Activated naive CD4-positive, alpha-beta T cell treated with anti-CD3 and anti-CD28 coated beads, Interleukin-2, amount 50 U/mL, for 24 hours (primary cell): ENCODE measurements at regions not wholly inside any gene's neighbourhood (a gene's known extent, or its start where the extent isn't known, plus 50 kb on each side); places are given as distances from the start of the nearest gene placed in this dataset.

Source experiments
- H3K27ac Mint-ChIP-seq: one replicate; pipeline ENCODE4 v1.8.0; 2021; ENCODE audit warnings: mild to moderate bottlenecking, mixed read lengths
- H3K27me3 Mint-ChIP-seq: one replicate; pipeline ENCODE4 v1.8.0; 2021; ENCODE audit warnings: mixed read lengths
- H3K36me3 Mint-ChIP-seq: one replicate; pipeline ENCODE4 v1.8.0; 2021; ENCODE audit warnings: mixed read lengths
- H3K4me1 Mint-ChIP-seq: one replicate; pipeline ENCODE4 v1.8.0; 2021; ENCODE audit warnings: mixed read lengths
- H3K4me3 Mint-ChIP-seq: one replicate; pipeline ENCODE4 v1.8.0; 2021; ENCODE audit warnings: mild to moderate bottlenecking, mixed read lengths
- H3K9me3 Mint-ChIP-seq: one replicate; pipeline ENCODE4 v1.8.0; 2021; ENCODE audit warnings: mixed read lengths

DNA sequence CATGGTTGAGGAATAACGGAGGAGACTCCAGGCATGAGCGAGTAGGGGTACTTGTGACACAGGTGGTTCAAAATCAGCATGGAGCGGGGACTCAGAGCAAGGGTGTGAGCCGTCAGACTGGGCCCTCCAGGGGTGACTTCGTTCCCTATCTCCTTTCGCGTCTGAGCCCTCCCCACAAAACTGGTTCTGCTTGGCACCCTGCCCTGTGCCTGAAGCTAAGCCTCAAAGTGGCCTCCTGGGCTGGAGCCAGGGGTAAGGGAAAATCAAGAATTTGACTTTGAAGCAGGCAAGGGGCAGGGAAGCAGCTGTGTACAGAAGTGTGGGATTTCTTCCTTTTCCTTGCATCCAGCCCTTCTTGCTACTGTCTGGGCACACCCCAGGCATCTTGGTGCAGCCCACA is 331.5 kb upstream of the AJAP1 start:
- Mint-ChIP-seq H3K27me3 (peaks cover 4% of the 10 kb centered on the region), H3K9me3 (no peaks in the 10 kb centered on the region), H3K4me1 (no peaks in the 10 kb centered on the region), H3K4me3 (no peak overlapping the region), H3K36me3 (no peaks in the 10 kb centered on the region), H3K27ac (no peak overlapping the region)

DNA sequence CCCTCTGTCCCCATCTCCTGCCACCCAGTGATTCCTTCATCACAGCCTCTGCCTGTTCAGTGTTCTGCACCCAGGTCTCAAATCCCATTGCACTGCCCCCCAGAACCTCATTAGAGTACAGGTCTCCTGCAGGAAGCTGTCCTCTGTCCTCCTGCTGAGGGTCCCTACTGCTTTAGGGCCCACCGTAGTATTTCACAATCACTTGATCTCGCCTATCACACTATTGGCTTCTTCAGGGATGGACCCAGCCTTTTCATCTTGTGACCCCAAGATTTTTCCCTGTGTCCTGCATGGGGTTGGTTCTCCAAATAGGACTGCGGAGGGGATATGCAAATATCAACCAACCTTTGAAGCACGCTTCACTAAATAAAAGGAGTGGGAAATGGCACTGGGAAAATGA is 331.1 kb upstream of the AJAP1 start:
- Mint-ChIP-seq H3K36me3 (no peaks in the 10 kb centered on the region), H3K27ac (no peak overlapping the region), H3K9me3 (no peaks in the 10 kb centered on the region), H3K27me3 (peaks cover 5% of the 10 kb centered on the region), H3K4me1 (no peaks in the 10 kb centered on the region), H3K4me3 (no peak overlapping the region)

DNA sequence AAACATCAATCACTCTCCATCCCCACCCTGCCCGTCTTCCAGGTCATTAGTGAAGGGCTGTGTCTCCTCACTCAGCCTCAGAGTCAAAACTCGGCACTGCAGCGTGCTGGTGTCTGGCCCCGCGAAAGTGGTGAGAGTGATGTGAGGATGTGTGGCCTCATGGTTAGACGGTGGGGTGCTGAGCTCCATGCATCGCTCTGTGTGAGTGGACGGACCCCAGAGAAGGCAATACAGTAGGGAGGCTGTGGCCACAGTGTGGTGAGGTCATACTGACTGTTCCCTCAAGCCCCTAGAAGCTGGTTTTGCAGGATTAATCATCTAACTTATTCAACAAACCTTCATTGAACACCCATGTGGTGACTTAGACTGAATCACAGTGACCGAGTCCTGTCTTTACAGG is 329.9 kb upstream of the AJAP1 start:
- peaks cover 7% of the 10 kb centered on the region for H3K27me3 Mint-ChIP-seq
- H3K4me1 Mint-ChIP-seq: no peaks in the 10 kb centered on the region
- no peak overlapping the region for H3K27ac Mint-ChIP-seq
- H3K4me3 Mint-ChIP-seq: no peak overlapping the region
- H3K9me3 Mint-ChIP-seq: no peaks in the 10 kb centered on the region
- H3K36me3 Mint-ChIP-seq: no peaks in the 10 kb centered on the region

DNA sequence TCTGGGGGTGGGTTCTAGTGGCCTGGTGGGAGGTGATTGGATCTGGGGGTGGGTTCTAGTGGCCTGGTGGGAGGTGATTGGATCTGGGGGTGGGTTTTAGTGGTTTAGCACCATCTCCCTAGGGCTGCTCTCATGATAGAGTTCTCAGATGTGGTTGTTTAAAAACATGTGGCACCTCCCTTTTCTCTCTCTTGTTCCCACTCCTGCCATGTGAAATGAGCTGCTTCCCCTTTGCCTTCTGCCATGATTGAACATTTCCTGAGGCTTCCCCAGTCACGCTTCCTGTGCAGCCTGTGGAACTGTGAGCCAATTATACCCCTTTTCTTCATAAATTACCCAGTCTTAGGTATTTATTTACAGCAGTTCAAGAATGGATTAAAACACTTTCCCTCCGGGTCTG is 327.3 kb upstream of the AJAP1 start:
- no peak overlapping the region for H3K4me3 Mint-ChIP-seq
- H3K27ac Mint-ChIP-seq: no peak overlapping the region

DNA sequence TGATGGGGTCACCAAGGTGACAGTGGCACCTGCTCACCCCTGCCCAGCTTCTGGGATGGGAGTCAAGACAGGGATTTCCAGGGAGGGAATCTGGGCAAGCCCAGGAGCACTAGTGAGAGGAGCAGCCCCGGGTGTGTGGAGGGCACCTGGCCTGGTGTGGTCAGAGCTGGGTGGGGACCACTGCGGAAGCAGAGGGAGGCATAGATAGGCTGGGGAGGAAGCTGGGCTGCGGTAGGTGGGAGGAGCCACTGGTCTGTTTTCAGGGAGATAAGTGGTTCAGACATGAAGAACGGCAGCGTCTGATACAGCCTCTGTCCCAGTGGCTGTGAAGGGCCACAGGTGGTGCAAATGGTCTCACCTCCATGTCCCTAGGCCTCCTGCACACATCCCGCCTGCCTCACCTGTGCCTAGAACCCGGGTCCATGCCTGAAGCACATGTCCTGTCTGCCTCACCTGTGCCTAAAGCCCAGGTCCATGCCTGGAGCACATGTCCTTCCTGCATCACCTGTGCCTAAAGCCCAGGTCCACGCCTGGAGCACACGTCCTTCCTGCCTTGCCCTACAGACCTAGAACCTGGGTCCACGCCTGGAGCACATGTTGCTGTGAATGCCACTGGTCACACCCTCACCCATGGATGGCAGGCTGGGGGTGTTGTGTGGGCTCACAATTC is 325.9 kb upstream of the AJAP1 start:
- H3K4me3 Mint-ChIP-seq: no peak overlapping the region
- no peaks in the 10 kb centered on the region for H3K9me3 Mint-ChIP-seq
- peaks cover 16% of the 10 kb centered on the region for H3K27me3 Mint-ChIP-seq
- H3K27ac Mint-ChIP-seq: no peak overlapping the region
- no peaks in the 10 kb centered on the region for H3K36me3 Mint-ChIP-seq
- H3K4me1 Mint-ChIP-seq: no peaks in the 10 kb centered on the region

More for the DNA sequence above, 327.3 kb upstream of the AJAP1 start:
- no peaks in the 10 kb centered on the region for H3K9me3 Mint-ChIP-seq
- no peaks in the 10 kb centered on the region for H3K4me1 Mint-ChIP-seq
- H3K27me3 Mint-ChIP-seq: peaks cover 16% of the 10 kb centered on the region
- H3K36me3 Mint-ChIP-seq: no peaks in the 10 kb centered on the region

DNA sequence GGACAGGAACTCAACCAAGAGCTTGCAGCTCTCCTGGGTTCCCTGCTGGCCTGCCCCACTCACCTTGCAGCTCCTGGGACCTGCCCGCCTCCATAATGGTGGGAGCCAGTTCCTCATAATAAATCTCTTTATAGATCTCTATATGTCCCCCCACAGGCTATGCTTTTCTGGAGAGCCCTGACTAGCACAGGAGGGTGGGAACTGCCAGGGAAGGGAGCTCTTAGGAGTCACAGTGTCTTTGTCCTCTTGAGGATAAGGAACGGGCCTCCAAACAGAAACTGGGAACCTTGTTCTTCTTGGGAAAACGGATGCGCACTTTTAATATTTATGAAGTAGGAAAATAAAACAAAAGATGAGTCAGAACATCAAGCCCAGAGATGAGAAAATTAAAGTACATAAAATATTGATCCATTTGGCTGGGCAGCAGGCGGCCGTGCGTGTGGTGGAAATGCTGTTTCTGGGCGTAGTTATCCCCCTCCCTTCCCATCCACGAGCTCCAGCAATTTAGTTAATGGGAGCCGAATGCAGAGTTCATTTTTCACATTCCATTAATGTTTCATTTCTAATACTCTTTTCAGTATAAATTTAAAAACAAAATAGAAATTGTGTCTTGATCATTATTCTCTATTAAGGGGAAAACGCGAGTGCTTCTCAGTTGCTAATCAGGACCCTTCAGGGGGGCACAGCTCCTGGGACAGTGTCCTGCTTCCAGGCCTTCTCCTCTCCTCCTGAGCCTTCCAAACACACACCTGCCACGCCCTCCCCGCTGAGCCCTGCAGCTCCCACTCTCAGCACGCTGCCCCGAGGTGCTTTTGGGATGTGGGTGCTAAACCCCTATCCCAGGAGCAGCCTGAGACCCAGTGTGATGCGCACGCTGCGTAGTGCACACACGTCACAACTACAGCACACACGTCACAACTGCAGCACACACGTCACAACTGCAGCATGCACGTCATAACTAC is 323.3 kb upstream of the AJAP1 start:
- no peak overlapping the region for H3K4me3 Mint-ChIP-seq
- peaks cover 14% of the 10 kb centered on the region for H3K27me3 Mint-ChIP-seq
- H3K27ac Mint-ChIP-seq: no peak overlapping the region
- no peaks in the 10 kb centered on the region for H3K9me3 Mint-ChIP-seq
- no peaks in the 10 kb centered on the region for H3K36me3 Mint-ChIP-seq
- H3K4me1 Mint-ChIP-seq: no peaks in the 10 kb centered on the region

DNA sequence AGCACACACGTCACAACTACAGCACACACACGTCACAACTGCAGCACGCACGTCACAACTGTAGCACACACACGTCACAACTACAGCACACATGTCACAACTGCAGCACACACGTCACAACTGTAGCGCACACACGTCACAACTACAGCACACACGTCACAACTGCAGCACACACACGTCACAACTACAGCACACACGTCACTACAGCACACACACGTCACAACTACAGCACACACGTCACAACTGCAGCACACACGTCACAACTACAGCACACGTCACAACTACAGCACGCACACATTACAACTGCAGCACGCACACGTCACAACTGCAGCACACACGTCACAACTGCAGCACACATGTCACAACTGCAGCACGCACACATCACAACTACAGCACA is 322.6 kb upstream of the AJAP1 start:
- Mint-ChIP-seq H3K27ac (no peak overlapping the region), H3K9me3 (peaks cover 6% of the 10 kb centered on the region), H3K4me3 (no peak overlapping the region), H3K4me1 (no peaks in the 10 kb centered on the region), H3K27me3 (peaks cover 13% of the 10 kb centered on the region), H3K36me3 (no peaks in the 10 kb centered on the region)

DNA sequence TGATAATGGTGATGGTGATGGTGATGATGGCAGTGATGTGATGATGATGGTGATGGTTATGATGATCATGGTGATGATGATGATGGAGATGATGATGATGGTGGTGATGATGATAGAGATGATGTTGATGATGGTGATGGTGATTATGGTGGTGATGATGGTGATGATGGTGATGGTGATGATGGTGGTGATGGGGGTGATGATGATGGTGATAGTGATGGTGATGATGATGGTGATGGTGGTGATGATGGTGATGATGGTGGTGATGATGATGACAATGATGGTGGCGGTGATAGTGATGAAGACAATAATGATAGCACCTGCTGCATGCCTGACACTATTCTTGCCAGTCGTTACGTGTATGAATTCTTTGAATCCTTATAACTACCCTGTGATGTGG is 317.9 kb upstream of the AJAP1 start:
- H3K27me3 Mint-ChIP-seq: peaks cover 3% of the 10 kb centered on the region
- H3K4me1 Mint-ChIP-seq: no peaks in the 10 kb centered on the region
- peaks cover 6% of the 10 kb centered on the region for H3K9me3 Mint-ChIP-seq
- H3K36me3 Mint-ChIP-seq: no peaks in the 10 kb centered on the region
- no peak overlapping the region for H3K4me3 Mint-ChIP-seq
- no peak overlapping the region for H3K27ac Mint-ChIP-seq

DNA sequence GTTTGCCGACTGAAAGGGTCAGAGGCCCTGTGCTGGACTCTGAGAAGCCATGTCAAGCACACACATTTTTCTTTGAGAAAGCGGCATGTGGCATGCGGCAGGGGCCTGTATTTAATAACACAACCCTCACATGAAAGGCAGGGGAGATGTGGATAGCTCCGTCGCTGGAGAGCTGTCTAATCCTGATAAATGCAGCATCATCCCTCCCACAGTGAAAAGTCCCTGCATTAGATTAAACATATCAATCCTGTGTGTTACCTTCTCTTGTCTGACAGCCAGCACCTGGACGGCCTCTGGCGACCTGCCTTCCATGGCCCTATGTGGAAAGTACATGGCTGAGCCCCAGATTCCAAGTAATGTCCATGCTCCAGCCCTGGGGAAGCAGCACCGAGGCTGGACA is 313.0 kb upstream of the AJAP1 start:
- Mint-ChIP-seq H3K4me1 (no peaks in the 10 kb centered on the region), H3K36me3 (no peaks in the 10 kb centered on the region), H3K27me3 (no peaks in the 10 kb centered on the region), H3K27ac (no peak overlapping the region), H3K4me3 (no peak overlapping the region), H3K9me3 (peaks cover 3% of the 10 kb centered on the region)

DNA sequence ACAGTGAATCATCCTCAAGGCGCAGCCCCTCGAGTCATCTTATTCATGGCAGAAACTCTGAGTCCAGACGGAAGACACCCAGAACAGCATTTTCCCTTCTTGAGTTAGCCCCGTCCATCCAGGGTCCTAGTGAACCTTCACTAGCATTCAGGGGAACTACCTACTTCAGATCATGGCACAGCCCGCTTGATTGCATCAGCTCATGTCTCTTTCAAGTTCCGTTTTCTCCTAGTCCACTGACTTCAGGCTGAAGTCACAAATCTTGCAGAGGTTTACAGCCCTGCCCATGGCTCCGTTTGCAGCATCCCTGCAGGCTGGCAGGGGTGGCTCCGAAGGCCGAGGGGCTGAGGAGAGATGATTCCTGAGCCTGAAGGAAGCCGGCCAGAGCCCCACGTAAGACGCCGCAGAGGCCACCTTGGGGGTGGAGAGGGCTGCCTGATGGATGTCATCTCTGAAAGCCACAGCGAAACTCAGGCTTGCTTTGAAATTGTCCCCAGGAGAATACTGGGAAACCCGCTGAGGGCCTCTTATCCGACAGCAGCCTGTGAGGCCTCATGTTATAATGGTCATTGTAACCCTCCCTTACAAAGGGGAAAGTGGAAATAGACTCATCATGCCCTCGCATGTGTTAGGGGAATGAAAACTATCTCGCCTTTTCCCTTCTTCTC is 310.2 kb upstream of the AJAP1 start:
- Mint-ChIP-seq H3K27me3 (no peaks in the 10 kb centered on the region), H3K36me3 (peaks cover 2% of the 10 kb centered on the region), H3K27ac (no peak overlapping the region), H3K4me3 (no peak overlapping the region), H3K4me1 (no peaks in the 10 kb centered on the region), H3K9me3 (no peaks in the 10 kb centered on the region)

DNA sequence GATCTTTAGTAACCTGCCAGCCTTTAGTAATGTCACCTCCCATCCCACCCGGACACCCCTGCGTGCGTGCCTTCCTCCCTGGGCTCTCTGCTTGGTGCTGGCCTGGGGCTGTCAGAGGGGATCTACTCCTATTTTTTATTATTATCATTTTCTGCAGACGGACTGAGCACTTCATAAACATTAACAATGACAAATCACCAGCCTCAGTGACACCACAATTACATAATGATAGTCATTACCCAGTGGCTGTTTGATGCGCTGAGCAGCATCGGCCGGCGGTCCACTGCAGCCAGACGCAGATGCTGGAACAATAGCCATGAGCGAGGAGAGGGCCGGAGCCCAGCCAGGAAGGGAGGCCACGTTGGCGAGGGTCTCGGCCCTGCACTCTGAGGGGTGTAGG is 309.3 kb upstream of the AJAP1 start:
- Mint-ChIP-seq H3K4me3 (no peak overlapping the region), H3K4me1 (no peaks in the 10 kb centered on the region), H3K36me3 (peaks cover 2% of the 10 kb centered on the region), H3K27me3 (no peaks in the 10 kb centered on the region), H3K27ac (no peak overlapping the region), H3K9me3 (no peaks in the 10 kb centered on the region)

DNA sequence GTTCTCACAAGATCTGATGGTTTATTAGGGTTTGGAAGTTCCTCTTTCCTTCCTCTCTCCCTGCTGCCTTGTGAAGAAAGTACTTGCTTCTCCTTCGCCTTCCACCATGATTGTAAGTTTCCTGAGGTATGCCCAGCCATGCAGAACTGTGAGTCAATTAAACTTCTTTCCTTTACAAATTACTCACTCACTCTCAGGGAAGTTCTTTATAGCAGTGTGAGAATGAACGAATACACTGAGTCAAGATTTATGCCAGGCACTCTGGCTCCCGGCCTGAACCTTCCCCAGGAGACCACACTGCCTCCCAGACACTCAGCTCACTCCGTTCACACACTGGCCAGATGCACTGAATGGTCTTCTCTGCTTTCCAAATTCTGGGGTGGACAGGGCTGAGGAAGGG is 308.3 kb upstream of the AJAP1 start:
- Mint-ChIP-seq H3K36me3 (peaks cover 2% of the 10 kb centered on the region), H3K4me3 (no peak overlapping the region), H3K27me3 (no peaks in the 10 kb centered on the region), H3K4me1 (no peaks in the 10 kb centered on the region), H3K9me3 (no peaks in the 10 kb centered on the region), H3K27ac (no peak overlapping the region)

DNA sequence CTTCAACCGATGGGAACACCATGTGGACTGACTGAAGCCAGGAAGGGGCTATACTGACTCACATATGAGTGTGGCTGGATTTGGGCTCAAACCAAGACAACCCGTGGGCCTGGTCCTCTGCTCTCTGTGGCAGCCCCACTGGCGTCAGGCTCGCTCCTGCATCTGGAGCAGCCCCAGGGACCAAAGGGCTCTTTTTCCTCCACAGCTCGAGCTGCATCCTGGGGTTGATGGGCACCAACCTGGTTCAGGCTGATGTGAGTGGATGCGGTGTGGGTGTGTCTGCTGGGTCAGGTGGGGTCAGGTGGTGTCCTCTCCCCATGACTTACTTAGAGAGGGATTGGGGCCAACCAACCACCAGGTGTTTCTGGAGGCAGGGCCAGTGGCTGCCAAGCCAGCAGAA is 303.0 kb upstream of the AJAP1 start:
- Mint-ChIP-seq H3K36me3 (peaks cover 2% of the 10 kb centered on the region), H3K4me1 (no peaks in the 10 kb centered on the region), H3K4me3 (no peak overlapping the region), H3K27me3 (no peaks in the 10 kb centered on the region), H3K9me3 (no peaks in the 10 kb centered on the region), H3K27ac (no peak overlapping the region)

DNA sequence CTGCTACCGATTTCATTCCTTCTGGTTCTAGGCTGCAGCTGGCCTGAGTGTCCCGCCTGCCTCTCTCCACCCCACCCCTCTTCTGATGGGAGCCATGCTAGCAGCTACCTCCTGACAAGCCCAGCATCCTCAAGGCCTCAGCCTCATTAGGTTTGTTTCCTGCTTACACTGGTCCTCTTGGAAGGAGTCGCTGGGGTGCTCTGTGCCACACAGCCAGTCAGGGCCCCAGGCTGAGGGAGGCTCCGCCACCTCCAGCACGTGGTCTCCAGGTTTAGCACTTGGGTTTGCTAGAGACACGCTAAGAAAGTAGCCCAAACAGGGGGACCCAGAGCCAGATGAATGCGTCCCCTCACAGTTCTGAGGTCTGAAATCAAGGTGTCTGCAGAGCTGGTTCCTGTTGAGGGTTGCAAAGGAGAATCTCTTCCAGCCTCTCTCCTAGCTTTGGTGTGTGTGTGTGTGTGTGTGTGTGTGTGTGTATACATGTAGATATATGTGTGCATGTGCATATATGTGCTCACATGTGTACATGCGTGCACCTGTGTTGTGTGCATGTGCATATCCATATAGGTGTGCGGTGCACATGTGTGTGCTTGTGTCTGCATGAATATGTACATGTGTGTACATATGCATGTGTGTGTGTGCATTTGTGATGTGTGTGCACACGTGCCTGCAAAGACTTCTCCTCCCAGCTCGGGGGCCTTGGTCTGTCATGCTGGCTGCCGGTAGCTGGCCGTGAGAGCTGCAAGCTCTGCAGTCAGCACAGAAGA is 301.1 kb upstream of the AJAP1 start:
- H3K27me3 Mint-ChIP-seq: no peaks in the 10 kb centered on the region
- H3K4me1 Mint-ChIP-seq: no peaks in the 10 kb centered on the region
- H3K27ac Mint-ChIP-seq: no peak overlapping the region
- H3K36me3 Mint-ChIP-seq: peaks cover 2% of the 10 kb centered on the region
- no peaks in the 10 kb centered on the region for H3K9me3 Mint-ChIP-seq
- H3K4me3 Mint-ChIP-seq: no peak overlapping the region

DNA sequence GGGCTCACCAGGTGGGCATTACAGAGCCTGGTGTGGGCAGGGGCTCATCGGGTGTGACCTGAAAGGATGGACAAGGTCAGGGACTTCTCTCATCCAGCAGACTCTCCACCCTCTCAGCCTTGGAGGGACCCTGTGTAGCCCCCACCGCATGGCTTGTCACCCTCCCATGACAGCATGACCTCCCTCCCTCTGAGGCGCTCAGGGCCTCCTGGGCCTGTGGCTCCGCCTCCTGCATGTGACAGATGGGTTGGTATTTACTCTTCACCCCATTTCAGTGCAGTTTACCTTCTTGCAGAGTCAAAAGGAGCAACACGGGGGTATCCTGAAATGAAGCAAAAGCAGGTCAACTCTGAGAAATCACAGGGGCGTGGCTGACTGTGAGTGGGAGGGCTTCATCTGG is 298.6 kb upstream of the AJAP1 start:
- H3K4me3 Mint-ChIP-seq: no peak overlapping the region
- H3K4me1 Mint-ChIP-seq: no peaks in the 10 kb centered on the region
- no peak overlapping the region for H3K27ac Mint-ChIP-seq
- H3K36me3 Mint-ChIP-seq: no peaks in the 10 kb centered on the region
- H3K9me3 Mint-ChIP-seq: no peaks in the 10 kb centered on the region
- H3K27me3 Mint-ChIP-seq: no peaks in the 10 kb centered on the region
